AG04449 (cell line): ENCODE measurements at regions not wholly inside any gene's neighbourhood (a gene's known extent, or its start where the extent isn't known, plus 50 kb on each side); places are given as distances from the start of the nearest gene placed in this dataset.

Source experiments
- CTCF ChIA-PET: fragments of 350-600 bp; formaldehyde crosslinking; extraction: SDS; loops from one replicate; lab custom pipeline; 2021; ENCODE audit warnings: antibody characterized with exemption; lab: Yijun Ruan, JAX
- POLR2A ChIA-PET: fragments of 400-600, 350-600 bp; formaldehyde crosslinking; extraction: SDS; loops from one replicate; lab custom pipeline; 2020; ENCODE audit warnings: antibody characterized with exemption, inconsistent platforms; lab: Yijun Ruan, JAX
- DNase-seq: peaks from one replicate; pipeline ENCODE4 v3.0.0-alpha.2; 2010; ENCODE audit warnings: low read depth, low spot score
- H3K4me3 ChIP-seq: 2 replicates; pipeline ENCODE4 v1.5.1; 2011; ENCODE audit warnings: low read depth, mild to moderate bottlenecking, control low read depth, low read length
- CTCF ChIP-seq: IDR thresholded peaks from one replicate; pipeline ENCODE4 v1.5.1; 2011; ENCODE audit warnings: mild to moderate bottlenecking, moderate library complexity, low read length, control low read depth, inconsistent platforms; ENCODE audit not compliant: insufficient read depth; ENCODE audit errors: missing control alignments

- no peak for DNase-seq
- POLR2A ChIA-PET, result no interaction called here
- CTCF ChIA-PET, result no interaction called here
- TF ChIP-seq CTCF, result no peak
- H3K4me3 ChIP-seq, result no peak overlapping the region
Measured at GRCh38 chr16:82341146-82341669, 171.2 kb upstream of the MPHOSPH6 start.

GRCh38 chr16:82340531-82340930 is 170.5 kb upstream of the MPHOSPH6 start:
- ChIA-PET CTCF (no interaction called here), POLR2A (no interaction called here)
- DNase-seq, result no peak
- no peak for TF ChIP-seq CTCF
- H3K4me3 ChIP-seq, result no peak overlapping the region

GRCh38 chr16:82337355-82337754 is 167.3 kb upstream of the MPHOSPH6 start:
- ChIA-PET POLR2A (no interaction called here), CTCF (no interaction called here)
- H3K4me3 ChIP-seq, result no peak overlapping the region
- TF ChIP-seq CTCF, result no peak
- DNase-seq, result no peak

- TF ChIP-seq CTCF, result no peak
- no peak for DNase-seq
- CTCF ChIA-PET, result no interaction called here
- POLR2A ChIA-PET, result no interaction called here
- no peak overlapping the region for H3K4me3 ChIP-seq
Measured at GRCh38 chr16:82331974-82332750, 162.1 kb upstream of the MPHOSPH6 start.

- no peak for DNase-seq
- ChIA-PET CTCF (no interaction called here), POLR2A (no interaction called here)
- no peak overlapping the region for H3K4me3 ChIP-seq
- no peak for TF ChIP-seq CTCF
Measured at GRCh38 chr16:82331397-82331796, 161.4 kb upstream of the MPHOSPH6 start.

- ChIA-PET CTCF (no interaction called here), POLR2A (no interaction called here)
- DNase-seq, result no peak
Measured at GRCh38 chr16:82329504-82330192, 159.6 kb upstream of the MPHOSPH6 start.

More at GRCh38 chr16:82329504-82330192, 159.6 kb upstream of the MPHOSPH6 start:
- H3K4me3 ChIP-seq, result no peak overlapping the region
- no peak for TF ChIP-seq CTCF
